HCT116 (cell line): ENCODE measurements at regions not wholly inside any gene's neighbourhood (a gene's known extent, or its start where the extent isn't known, plus 50 kb on each side); places are given as distances from the start of the nearest gene placed in this dataset.

Source experiments
- CEBPB ChIP-seq: IDR thresholded peaks from 2 replicates; pipeline ENCODE4 v1.6.1; 2012; ENCODE audit warnings: low read depth
- EGR1 ChIP-seq: IDR thresholded peaks from 2 replicates; pipeline ENCODE4 v1.6.1; 2012; ENCODE audit warnings: low read depth
- EZH2 ChIP-seq: fragments of 200-600 bp; sonication (generic); IDR thresholded peaks from 2 replicates; pipeline ENCODE4 v1.6.1; 2017; ENCODE audit warnings: antibody characterized with exemption, mixed run types
- RAD21 ChIP-seq: IDR thresholded peaks from 2 replicates; pipeline ENCODE4 v1.6.1; 2012; ENCODE audit warnings: low read depth, mild to moderate bottlenecking
- SP1 ChIP-seq: IDR thresholded peaks from 2 replicates; pipeline ENCODE4 v1.6.1; 2012; ENCODE audit warnings: low read depth
- TCF7L2 ChIP-seq: IDR thresholded peaks from 2 replicates; pipeline ENCODE4 v1.7.0; 2011; ENCODE audit warnings: borderline replicate concordance, inconsistent platforms; ENCODE audit not compliant: insufficient read depth, insufficient read length; ENCODE audit errors: extremely low read depth
- TF ChIP-seq, protein P1 (sequence below): IDR thresholded peaks from 2 replicates; pipeline ENCODE4 v1.6.1; 2012
- TF ChIP-seq, protein P2 (sequence below), 3 experiments: fragments of 200-600 bp in 1 of 3; sonication (generic) in 1 of 3; IDR thresholded peaks in 2 of 3; conservative IDR thresholded peaks in 1 of 3; 2 replicates each; pipeline ENCODE4 v1.5.1; 2012 to 2017; ENCODE audit warnings: low read depth in 2 of 3, low read length in 2 of 3, antibody characterized with exemption in 1 of 3, borderline replicate concordance in 1 of 3, control low read depth in 1 of 3, mild to moderate bottlenecking in 1 of 3, mixed read lengths in 1 of 3, mixed run types in 1 of 3, moderate library complexity in 1 of 3; ENCODE audit not compliant: insufficient read depth in 1 of 3
- TF ChIP-seq, protein P3 (sequence below): IDR thresholded peaks from 2 replicates; pipeline ENCODE4 v1.6.1; 2012; ENCODE audit warnings: low read depth

DNA sequence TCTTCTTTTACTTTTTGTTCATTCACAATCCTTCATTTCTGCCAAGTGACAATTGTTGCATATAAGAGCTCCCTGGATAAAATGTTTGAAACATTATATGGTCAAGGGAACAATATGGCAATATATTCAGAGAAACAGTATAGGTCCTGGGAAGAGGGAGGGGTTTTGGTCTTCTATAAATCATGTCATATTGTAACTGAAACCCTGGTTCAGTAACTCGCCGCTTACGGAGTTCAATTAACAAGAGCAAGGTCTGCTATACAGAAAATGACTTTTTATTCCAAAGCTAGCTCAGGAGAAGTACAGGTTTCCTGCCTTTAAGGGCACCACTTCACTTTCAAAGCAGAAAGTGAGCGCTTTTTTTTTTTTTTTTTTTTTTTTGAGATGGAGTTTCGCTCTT is 522.1 kb upstream of the TGFBR2 start:
- no peak for TF ChIP-seq EGR1
- TF ChIP-seq, protein P1, sequence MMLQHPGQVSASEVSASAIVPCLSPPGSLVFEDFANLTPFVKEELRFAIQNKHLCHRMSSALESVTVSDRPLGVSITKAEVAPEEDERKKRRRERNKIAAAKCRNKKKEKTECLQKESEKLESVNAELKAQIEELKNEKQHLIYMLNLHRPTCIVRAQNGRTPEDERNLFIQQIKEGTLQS = no peak
- no peak for TF ChIP-seq EZH2
- TF ChIP-seq, protein P2, sequence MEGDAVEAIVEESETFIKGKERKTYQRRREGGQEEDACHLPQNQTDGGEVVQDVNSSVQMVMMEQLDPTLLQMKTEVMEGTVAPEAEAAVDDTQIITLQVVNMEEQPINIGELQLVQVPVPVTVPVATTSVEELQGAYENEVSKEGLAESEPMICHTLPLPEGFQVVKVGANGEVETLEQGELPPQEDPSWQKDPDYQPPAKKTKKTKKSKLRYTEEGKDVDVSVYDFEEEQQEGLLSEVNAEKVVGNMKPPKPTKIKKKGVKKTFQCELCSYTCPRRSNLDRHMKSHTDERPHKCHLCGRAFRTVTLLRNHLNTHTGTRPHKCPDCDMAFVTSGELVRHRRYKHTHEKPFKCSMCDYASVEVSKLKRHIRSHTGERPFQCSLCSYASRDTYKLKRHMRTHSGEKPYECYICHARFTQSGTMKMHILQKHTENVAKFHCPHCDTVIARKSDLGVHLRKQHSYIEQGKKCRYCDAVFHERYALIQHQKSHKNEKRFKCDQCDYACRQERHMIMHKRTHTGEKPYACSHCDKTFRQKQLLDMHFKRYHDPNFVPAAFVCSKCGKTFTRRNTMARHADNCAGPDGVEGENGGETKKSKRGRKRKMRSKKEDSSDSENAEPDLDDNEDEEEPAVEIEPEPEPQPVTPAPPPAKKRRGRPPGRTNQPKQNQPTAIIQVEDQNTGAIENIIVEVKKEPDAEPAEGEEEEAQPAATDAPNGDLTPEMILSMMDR (IDR thresholded peaks at IDR 0.05 in 2 of 3, conservative IDR thresholded peaks at IDR 0.05 in 1 of 3; ENCODE audit: borderline replicate concordance in 1 of 3, insufficient read depth in 1 of 3, low read depth in 2 of 3, low read length in 2 of 3) = no peak
- TF ChIP-seq CEBPB = no peak
- no peak for TF ChIP-seq TCF7L2
- TF ChIP-seq RAD21 = no peak
- TF ChIP-seq, protein P3, sequence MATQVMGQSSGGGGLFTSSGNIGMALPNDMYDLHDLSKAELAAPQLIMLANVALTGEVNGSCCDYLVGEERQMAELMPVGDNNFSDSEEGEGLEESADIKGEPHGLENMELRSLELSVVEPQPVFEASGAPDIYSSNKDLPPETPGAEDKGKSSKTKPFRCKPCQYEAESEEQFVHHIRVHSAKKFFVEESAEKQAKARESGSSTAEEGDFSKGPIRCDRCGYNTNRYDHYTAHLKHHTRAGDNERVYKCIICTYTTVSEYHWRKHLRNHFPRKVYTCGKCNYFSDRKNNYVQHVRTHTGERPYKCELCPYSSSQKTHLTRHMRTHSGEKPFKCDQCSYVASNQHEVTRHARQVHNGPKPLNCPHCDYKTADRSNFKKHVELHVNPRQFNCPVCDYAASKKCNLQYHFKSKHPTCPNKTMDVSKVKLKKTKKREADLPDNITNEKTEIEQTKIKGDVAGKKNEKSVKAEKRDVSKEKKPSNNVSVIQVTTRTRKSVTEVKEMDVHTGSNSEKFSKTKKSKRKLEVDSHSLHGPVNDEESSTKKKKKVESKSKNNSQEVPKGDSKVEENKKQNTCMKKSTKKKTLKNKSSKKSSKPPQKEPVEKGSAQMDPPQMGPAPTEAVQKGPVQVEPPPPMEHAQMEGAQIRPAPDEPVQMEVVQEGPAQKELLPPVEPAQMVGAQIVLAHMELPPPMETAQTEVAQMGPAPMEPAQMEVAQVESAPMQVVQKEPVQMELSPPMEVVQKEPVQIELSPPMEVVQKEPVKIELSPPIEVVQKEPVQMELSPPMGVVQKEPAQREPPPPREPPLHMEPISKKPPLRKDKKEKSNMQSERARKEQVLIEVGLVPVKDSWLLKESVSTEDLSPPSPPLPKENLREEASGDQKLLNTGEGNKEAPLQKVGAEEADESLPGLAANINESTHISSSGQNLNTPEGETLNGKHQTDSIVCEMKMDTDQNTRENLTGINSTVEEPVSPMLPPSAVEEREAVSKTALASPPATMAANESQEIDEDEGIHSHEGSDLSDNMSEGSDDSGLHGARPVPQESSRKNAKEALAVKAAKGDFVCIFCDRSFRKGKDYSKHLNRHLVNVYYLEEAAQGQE = no peak
- TF ChIP-seq SP1 = no peak
